ENCODE measurements at regions not wholly inside any gene's neighbourhood (a gene's known extent, or its start where the extent isn't known, plus 50 kb on each side); places are given as distances from the start of the nearest gene placed in this dataset.

DNA sequence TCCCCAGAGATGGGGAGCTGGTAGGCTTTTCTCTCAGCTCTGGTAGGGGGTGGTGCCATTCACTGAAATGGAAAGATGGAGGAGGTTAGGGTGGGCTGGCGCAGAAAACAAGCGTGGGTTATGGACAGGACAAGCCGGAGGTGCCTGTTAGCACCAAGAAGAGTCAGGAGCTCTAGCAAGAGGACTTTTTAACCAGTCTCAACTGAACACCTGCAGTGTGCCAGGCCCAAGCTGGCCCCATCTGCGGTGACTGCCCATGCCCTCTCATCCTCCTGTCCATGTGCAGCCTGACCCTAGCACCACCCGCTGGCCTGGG is 254.4 kb downstream of the RHOU start:
- Histone ChIP-seq H3K4me2 (ENCODE audit: low read depth, low read length) (no peak overlapping the region), H3K4me1 (ENCODE audit: low read length) (no peaks in the 10 kb centered on the region), H3K4me3 (ENCODE audit: low read length) (no peak overlapping the region), H3K9me2 (replicated peaks; ENCODE audit: insufficient read depth, low read length) (no peaks in the 10 kb centered on the region), H3K9ac (ENCODE audit: low read length) (no peak overlapping the region), H3K36me3 (replicated peaks; ENCODE audit: insufficient read depth, low read length) (no peaks in the 10 kb centered on the region), H2AFZ (ENCODE audit: low read length) (no peak overlapping the region), H3K27me3 (replicated peaks; ENCODE audit: insufficient read depth, low read length) (no peaks in the 10 kb centered on the region), H3K27ac (ENCODE audit: low read length) (no peak overlapping the region), H3K9me3 (replicated peaks; ENCODE audit: insufficient read depth, low read length) (no peaks in the 10 kb centered on the region), H3F3A (ENCODE audit: insufficient read depth, low read length) (no peaks in the 10 kb centered on the region), H3K79me2 (ENCODE audit: low read length) (no peaks in the 10 kb centered on the region), H4K20me1 (ENCODE audit: insufficient read depth, low read length) (no peaks in the 10 kb centered on the region)
- TF ChIP-seq, protein P1, sequence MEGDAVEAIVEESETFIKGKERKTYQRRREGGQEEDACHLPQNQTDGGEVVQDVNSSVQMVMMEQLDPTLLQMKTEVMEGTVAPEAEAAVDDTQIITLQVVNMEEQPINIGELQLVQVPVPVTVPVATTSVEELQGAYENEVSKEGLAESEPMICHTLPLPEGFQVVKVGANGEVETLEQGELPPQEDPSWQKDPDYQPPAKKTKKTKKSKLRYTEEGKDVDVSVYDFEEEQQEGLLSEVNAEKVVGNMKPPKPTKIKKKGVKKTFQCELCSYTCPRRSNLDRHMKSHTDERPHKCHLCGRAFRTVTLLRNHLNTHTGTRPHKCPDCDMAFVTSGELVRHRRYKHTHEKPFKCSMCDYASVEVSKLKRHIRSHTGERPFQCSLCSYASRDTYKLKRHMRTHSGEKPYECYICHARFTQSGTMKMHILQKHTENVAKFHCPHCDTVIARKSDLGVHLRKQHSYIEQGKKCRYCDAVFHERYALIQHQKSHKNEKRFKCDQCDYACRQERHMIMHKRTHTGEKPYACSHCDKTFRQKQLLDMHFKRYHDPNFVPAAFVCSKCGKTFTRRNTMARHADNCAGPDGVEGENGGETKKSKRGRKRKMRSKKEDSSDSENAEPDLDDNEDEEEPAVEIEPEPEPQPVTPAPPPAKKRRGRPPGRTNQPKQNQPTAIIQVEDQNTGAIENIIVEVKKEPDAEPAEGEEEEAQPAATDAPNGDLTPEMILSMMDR (IDR thresholded peaks at IDR 0.05; ENCODE audit: low read length) = no peak
- TF ChIP-seq EZH2phosphoT487 (IDR thresholded peaks at IDR 0.05; ENCODE audit: low read length) = no peak
- TF ChIP-seq EZH2 (optimal IDR thresholded peaks at IDR 0.05; ENCODE audit: low read depth, low read length) = no peak
- no peak for DNase-seq

DNA sequence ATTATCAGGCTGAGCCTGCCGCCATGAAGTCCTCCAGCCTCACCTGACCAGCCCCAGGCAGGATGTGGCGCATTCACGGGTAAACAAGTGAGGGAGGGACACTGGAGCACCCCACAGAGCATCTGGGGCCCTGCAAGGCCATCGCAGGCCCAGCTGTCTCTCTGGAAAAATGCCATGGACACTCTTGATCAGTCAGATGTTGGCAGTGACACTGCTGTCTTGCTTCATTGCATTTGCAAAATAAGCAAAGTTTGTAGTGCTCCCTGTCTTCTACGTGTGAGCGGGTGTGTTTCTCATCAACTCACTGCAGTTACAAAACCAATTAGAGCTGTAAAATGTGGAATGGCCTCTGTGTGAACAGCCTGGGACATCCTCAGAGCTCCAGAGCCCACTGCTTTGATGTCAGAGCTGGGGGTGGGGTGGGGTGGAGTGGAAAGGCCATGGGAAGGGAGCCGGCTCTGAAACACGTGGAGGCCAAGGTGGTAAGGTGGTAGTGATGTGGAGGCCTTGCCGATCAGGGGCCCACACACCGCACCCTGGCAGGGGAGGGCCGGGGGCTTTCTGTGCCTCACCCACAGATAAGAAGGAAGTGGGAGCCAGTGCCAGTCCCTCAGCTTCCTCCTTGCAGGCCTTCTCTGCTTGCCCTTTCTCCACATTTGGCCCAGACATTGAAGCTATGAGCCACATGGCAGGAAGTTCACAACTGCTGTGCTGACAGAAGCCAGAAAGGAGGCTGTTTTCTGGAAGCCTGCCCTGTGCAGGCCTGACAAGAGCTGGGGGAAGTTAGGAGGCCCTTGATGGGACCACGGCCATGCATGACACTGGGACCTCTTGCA is 254.9 kb downstream of the RHOU start:
- DNase-seq = no peak
- H3K9ac ChIP-seq (ENCODE audit: low read length) = no peak overlapping the region
- no peaks in the 10 kb centered on the region for H4K20me1 ChIP-seq (ENCODE audit: insufficient read depth, low read length)
- H3K79me2 ChIP-seq (ENCODE audit: low read length) = no peaks in the 10 kb centered on the region
- H3K27ac ChIP-seq (ENCODE audit: low read length) = no peak overlapping the region
- no peaks in the 10 kb centered on the region for H3K27me3 ChIP-seq (replicated peaks; ENCODE audit: insufficient read depth, low read length)
- H3F3A ChIP-seq (ENCODE audit: insufficient read depth, low read length) = no peaks in the 10 kb centered on the region
- H3K9me2 ChIP-seq (replicated peaks; ENCODE audit: insufficient read depth, low read length) = no peaks in the 10 kb centered on the region
- no peak overlapping the region for H2AFZ ChIP-seq (ENCODE audit: low read length)
- TF ChIP-seq EZH2 (optimal IDR thresholded peaks at IDR 0.05; ENCODE audit: low read depth, low read length) (no peak), EZH2phosphoT487 (IDR thresholded peaks at IDR 0.05; ENCODE audit: low read length) (no peak)
- TF ChIP-seq, protein P1 (IDR thresholded peaks at IDR 0.05; ENCODE audit: low read length) = no peak
- no peak overlapping the region for H3K4me3 ChIP-seq (ENCODE audit: low read length)
- no peak overlapping the region for H3K4me2 ChIP-seq (ENCODE audit: low read depth, low read length)
- H3K36me3 ChIP-seq (replicated peaks; ENCODE audit: insufficient read depth, low read length) = no peaks in the 10 kb centered on the region
- no peaks in the 10 kb centered on the region for H3K9me3 ChIP-seq (replicated peaks; ENCODE audit: insufficient read depth, low read length)
- H3K4me1 ChIP-seq (ENCODE audit: low read length) = no peaks in the 10 kb centered on the region

DNA sequence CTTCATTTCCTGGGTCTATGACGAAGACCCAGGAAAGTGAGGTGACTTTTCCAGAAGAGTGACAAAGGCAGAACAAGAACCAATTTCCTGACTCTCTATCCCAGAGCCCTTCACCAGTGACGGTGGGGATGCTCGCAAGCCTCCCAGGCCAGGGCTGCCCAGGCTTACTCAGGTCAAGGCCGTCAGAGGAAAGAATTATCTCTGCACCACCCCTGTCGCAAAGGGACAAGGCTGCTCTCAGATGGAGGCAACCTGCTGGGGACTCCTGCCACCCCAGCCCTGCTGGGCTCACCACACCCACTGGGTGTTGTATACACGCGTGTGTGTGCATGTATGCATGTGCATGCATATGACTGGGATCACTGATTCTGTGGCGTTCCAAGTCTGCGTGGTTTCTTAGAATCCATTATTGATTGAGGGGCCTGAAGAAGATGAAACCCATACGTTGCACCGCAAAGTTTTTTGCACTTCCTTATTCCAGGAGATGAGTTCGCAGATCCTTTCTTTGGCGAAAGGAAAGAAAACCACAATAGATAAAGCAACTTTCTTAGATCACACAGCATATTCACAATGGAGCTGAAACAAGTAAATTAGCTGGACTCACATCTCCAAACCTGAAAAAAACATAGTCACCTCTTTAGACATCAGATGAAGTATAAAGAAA is 255.8 kb downstream of the RHOU start:
- no peak overlapping the region for H3K4me2 ChIP-seq (ENCODE audit: low read depth, low read length)
- no peaks in the 10 kb centered on the region for H3K4me1 ChIP-seq (ENCODE audit: low read length)
- H3K4me3 ChIP-seq (ENCODE audit: low read length) = no peak overlapping the region
- no peaks in the 10 kb centered on the region for H3K27me3 ChIP-seq (replicated peaks; ENCODE audit: insufficient read depth, low read length)
- H2AFZ ChIP-seq (ENCODE audit: low read length) = no peak overlapping the region
- no peaks in the 10 kb centered on the region for H4K20me1 ChIP-seq (ENCODE audit: insufficient read depth, low read length)
- H3K9me3 ChIP-seq (replicated peaks; ENCODE audit: insufficient read depth, low read length) = no peaks in the 10 kb centered on the region
- no peak overlapping the region for H3K9ac ChIP-seq (ENCODE audit: low read length)
- TF ChIP-seq, protein P1 (IDR thresholded peaks at IDR 0.05; ENCODE audit: low read length) = no peak
- H3K27ac ChIP-seq (ENCODE audit: low read length) = no peak overlapping the region
- H3F3A ChIP-seq (ENCODE audit: insufficient read depth, low read length) = no peaks in the 10 kb centered on the region
- no peaks in the 10 kb centered on the region for H3K9me2 ChIP-seq (replicated peaks; ENCODE audit: insufficient read depth, low read length)
- no peaks in the 10 kb centered on the region for H3K36me3 ChIP-seq (replicated peaks; ENCODE audit: insufficient read depth, low read length)
- DNase-seq = no peak
- no peaks in the 10 kb centered on the region for H3K79me2 ChIP-seq (ENCODE audit: low read length)
